Erythroblast (primary cell): ENCODE measurements at regions not wholly inside any gene's neighbourhood (a gene's known extent, or its start where the extent isn't known, plus 50 kb on each side); places are given as distances from the start of the nearest gene placed in this dataset.

Source experiments
- GATA1 ChIP-seq: IDR thresholded peaks from 2 replicates; pipeline ENCODE4 v1.6.1; 2011; ENCODE audit warnings: low read depth, mild to moderate bottlenecking, control low read depth, low read length, moderate library complexity
- POLR2A ChIP-seq: IDR thresholded peaks from 2 replicates; pipeline ENCODE4 v1.6.1; 2011; ENCODE audit warnings: mild to moderate bottlenecking, low read length

DNA sequence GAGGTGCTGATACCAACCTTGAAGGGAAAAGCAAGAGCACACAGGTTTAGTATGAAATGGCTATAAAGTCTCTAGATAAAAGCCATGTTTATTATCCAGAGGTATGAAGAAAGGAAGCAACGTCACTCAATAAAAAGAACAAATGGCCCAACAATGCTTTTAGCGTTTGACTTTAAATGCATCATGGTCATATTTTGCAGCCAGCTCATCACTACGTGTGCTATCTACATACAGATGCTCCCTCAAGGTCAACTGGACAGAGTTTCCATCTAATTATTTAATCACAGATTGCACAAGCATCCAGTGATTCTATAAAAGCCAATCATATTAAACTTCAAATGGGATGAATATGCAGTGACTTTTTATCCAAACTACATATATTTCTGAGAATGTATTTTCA lies 127.6 kb upstream of the SYNDIG1 start:
- no peak for TF ChIP-seq POLR2A
- TF ChIP-seq GATA1, result no peak
